ENCODE measurements at regions not wholly inside any gene's neighbourhood (a gene's known extent, or its start where the extent isn't known, plus 50 kb on each side); places are given as distances from the start of the nearest gene placed in this dataset.

DNA sequence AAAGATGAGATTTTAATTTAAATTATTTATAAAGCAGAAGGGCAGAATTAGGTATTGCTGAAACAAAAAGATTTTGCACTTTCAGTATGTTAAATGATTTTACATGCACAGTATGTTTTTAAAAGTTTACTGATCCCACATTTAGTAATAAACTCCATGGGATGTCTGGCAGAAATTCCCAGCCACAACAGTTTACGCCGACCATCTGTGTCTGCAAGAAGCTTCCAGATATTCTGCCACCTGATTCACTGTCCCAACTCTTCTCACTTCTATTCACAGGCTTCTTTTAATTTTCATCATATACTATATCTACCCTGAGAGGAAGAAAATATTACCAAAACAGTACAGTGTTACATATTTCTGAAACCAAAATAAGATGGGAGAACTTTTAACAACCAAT, 115.8 kb upstream of the IQCM start:
- DNase-seq = no peak

DNA sequence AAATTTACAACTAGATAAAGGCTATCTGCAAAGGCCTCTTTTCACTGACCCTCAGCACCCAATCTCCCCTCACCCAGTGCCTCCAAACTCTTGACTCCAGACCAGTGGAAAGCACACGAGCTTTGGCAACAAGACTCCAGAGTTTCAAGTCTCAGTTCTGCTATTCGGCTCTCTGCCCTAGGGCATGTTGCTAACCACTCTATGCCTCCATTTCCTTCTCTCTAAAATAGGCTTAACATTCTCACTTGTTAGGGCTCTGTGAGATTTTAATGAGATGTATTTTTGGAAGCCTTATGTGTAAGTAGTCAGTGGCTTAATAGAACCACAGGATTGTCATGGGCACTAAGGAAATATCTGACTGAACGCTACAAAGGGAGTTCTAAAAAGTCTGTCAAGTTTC, 116.5 kb upstream of the IQCM start:
- no peak for DNase-seq

- no peak for DNase-seq
Measured at GRCh38 chr4:149933120-149933519, 117.5 kb upstream of the IQCM start.

GRCh38 chr4:149933883-149934282, 118.2 kb upstream of the IQCM start:
- no peak for DNase-seq

GRCh38 chr4:149949381-149949780, 128.9 kb upstream of the DCLK2 start:
- no peak for DNase-seq

GRCh38 chr4:149951152-149951900, 126.9 kb upstream of the DCLK2 start:
- DNase-seq = no peak

DNA sequence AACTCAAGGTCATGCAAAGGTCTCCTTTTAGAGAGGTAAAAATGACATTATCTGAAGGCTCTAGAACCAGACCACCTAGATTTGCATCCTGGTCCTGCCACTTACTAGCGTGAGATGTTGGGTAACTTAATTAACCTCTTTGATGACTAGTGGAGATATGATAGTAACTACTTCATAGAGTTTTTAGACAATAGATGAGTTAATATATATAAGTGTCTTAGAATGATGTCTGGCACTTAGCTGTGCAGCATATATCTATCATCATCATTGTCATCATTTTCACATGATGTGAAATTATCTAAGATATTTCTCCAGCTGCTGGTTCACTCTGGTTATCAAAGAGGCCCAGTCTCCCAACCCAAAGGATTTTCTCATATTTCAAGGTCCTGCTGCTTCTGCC, 126.1 kb upstream of the DCLK2 start:
- DNase-seq = no peak

- no peak for DNase-seq
Measured at GRCh38 chr4:149952716-149953115, 125.5 kb upstream of the DCLK2 start.

DNA sequence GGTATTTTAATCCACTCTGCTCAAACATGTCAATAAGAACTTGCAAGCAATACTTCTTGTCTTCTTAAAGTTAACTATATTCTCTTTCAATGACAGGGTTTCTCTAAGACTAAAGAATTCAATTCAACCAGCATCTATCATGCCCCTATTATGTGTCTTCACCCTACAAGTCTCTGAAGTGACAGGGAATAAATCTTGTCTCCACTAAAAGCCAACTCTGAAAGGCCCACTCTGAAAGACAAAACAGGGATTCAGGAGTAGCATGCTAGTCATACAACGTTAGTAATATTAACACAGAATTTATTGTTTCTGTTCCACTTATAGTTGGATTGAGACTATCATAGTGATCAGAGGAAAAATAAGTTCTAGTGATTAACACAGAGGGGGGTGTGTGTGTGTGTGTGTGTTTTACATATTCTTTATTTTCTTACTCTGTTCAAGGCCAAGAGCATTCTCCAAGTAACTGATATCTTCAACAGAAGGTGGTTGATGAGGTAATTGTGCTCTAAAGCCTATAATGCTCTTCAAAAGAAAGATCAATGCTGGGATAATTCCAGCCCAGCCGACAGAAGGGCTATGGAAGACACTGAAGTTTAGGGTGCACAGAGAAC, 122.4 kb upstream of the DCLK2 start:
- DNase-seq = no peak

DNA sequence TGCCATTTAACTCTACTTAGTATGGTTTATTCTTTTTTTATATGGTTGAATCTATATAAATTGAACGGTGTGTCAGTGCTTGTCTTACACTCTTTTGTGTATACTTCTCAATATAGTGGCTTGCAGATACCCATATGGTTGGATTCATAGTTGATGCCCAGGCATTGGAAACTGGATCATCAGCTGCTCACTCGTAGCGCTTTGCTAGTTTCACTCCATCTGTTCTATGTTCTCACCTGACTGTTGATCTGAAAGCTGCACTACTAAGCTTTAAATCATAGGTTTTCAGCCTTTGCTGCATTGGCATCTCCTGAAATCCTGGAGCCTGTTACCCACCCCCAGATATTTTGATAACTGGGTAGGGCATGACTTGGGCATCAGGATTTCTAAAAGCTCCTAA, 121.6 kb upstream of the DCLK2 start:
- no peak for DNase-seq

DNA sequence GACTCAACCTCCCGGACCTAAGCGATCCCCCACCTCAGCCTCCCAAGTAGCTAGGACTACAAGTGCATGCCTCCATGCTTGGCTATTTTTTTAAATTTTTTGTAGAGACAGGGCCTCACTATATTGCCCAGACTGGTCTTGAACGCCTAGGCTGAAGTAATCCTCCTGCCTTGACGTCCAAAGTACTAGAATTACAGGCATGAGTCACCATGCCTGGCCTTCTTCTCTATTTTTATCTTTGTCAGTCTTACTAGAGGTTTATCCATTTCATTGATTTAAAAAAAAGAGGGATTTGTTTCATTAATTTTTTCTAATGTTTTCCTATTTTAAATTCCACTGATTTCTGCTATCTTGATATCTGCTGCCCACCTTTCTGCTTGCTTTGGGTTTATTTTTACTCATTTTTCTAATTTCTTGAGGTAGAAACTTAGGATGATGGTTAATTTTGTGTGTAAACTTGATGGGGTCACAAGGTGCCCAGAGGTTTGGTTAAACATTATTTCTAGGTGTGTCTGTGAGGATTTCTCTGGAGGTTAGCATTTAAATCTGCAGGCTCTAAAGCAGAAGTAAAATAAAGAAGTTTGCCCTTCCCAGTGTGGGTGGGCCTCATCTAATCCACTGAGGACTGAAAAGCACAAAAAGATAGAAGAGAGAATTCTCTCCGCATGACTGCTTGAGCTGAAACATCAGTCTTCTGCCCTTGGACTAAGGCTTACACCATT, 116.2 kb upstream of the DCLK2 start:
- DNase-seq = no peak

- no peak for DNase-seq
Measured at GRCh38 chr4:149964001-149964796, 114.0 kb upstream of the DCLK2 start.

DNA sequence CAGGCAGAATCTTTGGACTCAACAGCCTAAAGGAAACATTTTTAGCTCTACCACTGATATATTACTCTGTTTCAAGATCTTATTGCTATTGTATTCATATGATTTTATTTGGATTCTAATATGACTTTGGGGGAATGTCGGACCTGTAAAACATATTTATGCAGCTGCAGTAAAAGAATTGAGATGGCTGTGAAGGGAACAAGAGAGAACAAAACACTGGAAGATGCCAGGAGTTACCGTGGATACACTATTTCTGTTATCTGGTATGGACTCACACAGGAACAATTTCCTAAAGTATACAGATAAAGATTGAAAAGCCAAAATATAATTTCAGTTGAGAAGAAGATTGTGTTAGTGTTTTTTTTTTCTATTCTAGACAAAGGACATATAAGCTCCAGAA, 113.0 kb upstream of the DCLK2 start:
- DNase-seq = no peak

DNA sequence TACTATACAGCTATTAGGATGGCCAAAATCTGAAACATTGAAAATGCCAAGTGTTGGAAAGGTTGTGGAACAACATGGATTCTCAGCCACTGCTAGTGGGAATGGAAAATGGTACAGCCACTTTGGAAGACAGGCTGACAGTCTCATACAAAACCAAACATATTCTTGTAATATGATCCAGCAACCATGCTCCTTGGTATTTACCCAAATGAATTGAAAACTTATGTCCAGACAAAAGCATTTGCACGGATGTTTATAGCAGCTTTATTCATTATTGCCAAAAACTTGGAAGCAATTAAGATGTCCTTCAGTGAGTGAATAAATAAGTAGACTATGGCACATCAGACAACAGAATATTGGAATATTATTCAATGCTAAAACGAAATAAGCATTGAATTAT, 105.8 kb upstream of the DCLK2 start:
- DNase-seq = no peak

DNA sequence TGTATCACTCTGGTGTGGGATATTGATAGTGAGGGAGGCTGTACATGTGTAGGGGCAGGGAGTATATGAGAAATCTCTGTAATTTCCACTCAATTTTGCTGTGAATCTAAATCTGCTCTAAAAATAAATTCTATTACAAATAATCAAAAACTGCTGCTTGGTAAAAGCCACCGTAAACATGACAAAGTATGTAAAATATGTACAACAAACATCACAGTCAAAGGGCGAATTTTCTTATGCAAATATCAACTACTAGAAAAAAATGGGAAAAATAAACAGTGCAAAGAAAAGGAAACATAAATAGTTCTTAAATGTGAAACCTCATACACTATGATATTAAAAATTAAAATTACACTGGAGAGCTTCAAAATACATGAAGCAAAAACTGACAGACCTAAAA, 105.1 kb upstream of the DCLK2 start:
- no peak for DNase-seq

GRCh38 chr4:149975172-149975571, 103.1 kb upstream of the DCLK2 start:
- no peak for DNase-seq

DNA sequence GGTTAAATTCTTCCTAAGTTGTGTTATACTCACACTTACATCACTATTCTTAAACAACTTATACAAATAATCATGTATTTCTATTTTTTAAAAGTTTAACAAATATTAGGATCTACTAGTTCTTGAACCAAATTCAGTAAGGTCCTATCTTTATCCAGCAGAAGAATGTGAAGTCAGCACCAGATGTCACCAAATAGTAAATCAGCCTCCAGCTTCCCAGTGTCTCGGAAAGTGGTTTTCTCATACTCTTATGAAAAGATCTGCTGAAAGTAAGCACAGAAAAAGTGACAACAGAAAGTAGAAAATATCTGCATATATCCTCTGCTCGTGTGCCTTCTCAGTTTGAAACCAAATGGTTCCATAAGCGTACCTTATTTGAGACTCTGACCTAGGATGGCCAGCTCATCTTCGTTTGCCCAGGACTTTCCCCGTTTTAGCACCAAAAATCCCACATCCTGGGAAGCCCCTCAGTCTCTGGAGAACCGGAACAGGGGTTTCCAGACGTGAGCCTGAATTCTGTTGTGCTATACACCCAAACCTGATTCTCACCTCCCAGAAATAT, 98.0 kb upstream of the DCLK2 start:
- DNase-seq = no peak

DNA sequence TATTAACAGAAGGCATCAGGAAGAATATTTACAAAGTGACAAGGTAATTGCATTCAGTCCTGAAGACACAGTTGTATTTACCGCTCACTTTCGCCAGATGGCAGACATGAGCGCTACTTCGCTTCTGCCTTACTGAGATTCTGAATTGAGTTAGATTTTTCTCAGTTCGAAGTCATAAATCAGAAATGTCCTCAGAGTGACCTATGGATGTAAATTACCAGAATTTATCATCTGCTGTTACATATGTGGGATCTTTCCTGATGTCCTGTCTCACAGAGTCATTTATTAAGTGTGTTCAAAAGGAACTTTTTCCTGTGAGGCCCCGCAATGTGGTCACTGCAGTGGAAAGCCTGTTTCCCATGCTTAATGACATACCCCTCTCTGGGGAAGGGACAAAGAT, 97.3 kb upstream of the DCLK2 start:
- peak; percentile 58 for DNase-seq

- no peak for DNase-seq
Measured at GRCh38 chr4:149983401-149983800, 94.8 kb upstream of the DCLK2 start.

GRCh38 chr4:149983931-149984330, 94.3 kb upstream of the DCLK2 start:
- no peak for DNase-seq

GRCh38 chr4:149985981-149986380, 92.3 kb upstream of the DCLK2 start:
- DNase-seq = no peak

DNA sequence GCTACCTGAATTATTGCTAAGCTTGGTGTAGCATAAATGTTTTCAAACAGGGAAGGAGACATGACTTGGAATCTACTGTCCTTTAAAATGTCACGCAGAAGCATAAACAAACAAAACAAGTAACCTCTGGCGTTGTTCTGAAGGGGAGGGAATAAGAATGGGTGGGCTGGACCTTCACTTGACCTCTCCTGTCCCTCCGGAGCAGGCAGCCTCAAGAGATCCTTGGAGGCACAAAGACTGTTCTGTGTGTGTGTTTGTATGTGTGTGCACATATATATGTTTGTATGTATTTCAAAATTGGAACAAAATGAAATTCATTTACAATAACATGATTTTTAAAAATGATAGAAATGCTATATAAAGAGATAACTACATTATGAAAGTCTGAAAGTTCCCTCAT, 91.3 kb upstream of the DCLK2 start:
- no peak for DNase-seq
